ENCODE measurements at regions not wholly inside any gene's neighbourhood (a gene's known extent, or its start where the extent isn't known, plus 50 kb on each side); places are given as distances from the start of the nearest gene placed in this dataset.

- no peak overlapping the region for H3K27ac ChIP-seq (ENCODE audit: low read depth, low read length)
- ATAC-seq (no peak), DNase-seq (ENCODE audit: low read depth, low spot score) (no peak)
- no peaks in the 10 kb centered on the region for H3K36me3 ChIP-seq (ENCODE audit: control insufficient read depth in 1 of 2, insufficient read depth in 2 of 2, low read length in 2 of 2)
- H3K9me3 ChIP-seq (ENCODE audit: control insufficient read depth in 1 of 2, insufficient read depth in 1 of 2, low read depth in 1 of 2, low read length in 2 of 2) = no peaks in the 10 kb centered on the region
- peaks cover 35% of the 10 kb centered on the region for H3K27me3 ChIP-seq (ENCODE audit: insufficient read depth, low read length)
- no peaks in the 10 kb centered on the region for H3K4me1 ChIP-seq (ENCODE audit: control insufficient read depth in 1 of 2, insufficient read depth in 2 of 2, low read length in 2 of 2)
- no peak overlapping the region for H3K4me3 ChIP-seq (replicated peaks in 1 of 2; ENCODE audit: low read depth in 1 of 2, low read length in 2 of 2)
- no peaks in the 10 kb centered on the region for H3K79me2 ChIP-seq (ENCODE audit: insufficient read depth, low read length)
- H3K9me2 ChIP-seq (ENCODE audit: insufficient read depth) = no peaks in the 10 kb centered on the region
- POLR2A ChIA-PET = no interaction called here
- CTCF ChIA-PET = no interaction called here
- no peak for TF ChIP-seq YY1 (IDR thresholded peaks at IDR 0.05; ENCODE audit: extremely low read depth, insufficient replicate concordance, low read depth, low read length)
- no peak for TF ChIP-seq CTCF (IDR thresholded peaks at IDR 0.05 in 2 of 3, conservative IDR thresholded peaks at IDR 0.05 in 1 of 3; ENCODE audit: borderline replicate concordance in 1 of 3, insufficient read depth in 1 of 3, low read depth in 2 of 3, low read length in 2 of 3)
- TF ChIP-seq RAD21 (IDR thresholded peaks at IDR 0.05; ENCODE audit: low read depth) = no peak
- no peak for TF ChIP-seq POLR2A (IDR thresholded peaks at IDR 0.05; ENCODE audit: borderline replicate concordance, extremely low read depth, insufficient read depth, insufficient read length)
- TF ChIP-seq ZFX (IDR thresholded peaks at IDR 0.05) = no peak
- TF ChIP-seq EGR1 (IDR thresholded peaks at IDR 0.05; ENCODE audit: low read depth) = no peak
- TF ChIP-seq MAX (IDR thresholded peaks at IDR 0.05) = no peak
- TF ChIP-seq SIN3A (IDR thresholded peaks at IDR 0.05; ENCODE audit: low read depth) = no peak
- no peak for TF ChIP-seq JUND (IDR thresholded peaks at IDR 0.05)
- TF ChIP-seq SP1 (IDR thresholded peaks at IDR 0.05; ENCODE audit: low read depth) = no peak
- no peak for TF ChIP-seq EZH2 (IDR thresholded peaks at IDR 0.05)
- TF ChIP-seq ELF1 (IDR thresholded peaks at IDR 0.05; ENCODE audit: borderline replicate concordance, low read depth) = no peak
- TF ChIP-seq ZNF274 (IDR thresholded peaks at IDR 0.05; ENCODE audit: low read depth, low read length) = no peak
- H3K9ac ChIP-seq (ENCODE audit: low read length) = no peak overlapping the region
- H4K20me1 ChIP-seq (ENCODE audit: insufficient read depth) = no peaks in the 10 kb centered on the region
- no peak overlapping the region for H3K4me2 ChIP-seq (ENCODE audit: low read length)
- no TSS peak for BruUV-seq (replicated peaks)
- intact Hi-C loops (cut with micrococcal nuclease) = no loop called here
- RAD21 ChIA-PET (ENCODE audit: low non-redundant PET in 1 of 2, low total read pairs in 2 of 2, uncharacterized antibody in 2 of 2, unreplicated experiment in 2 of 2) = no interaction called here
- H2AFZ ChIP-seq (ENCODE audit: low read depth, low read length, poor library complexity, severe bottlenecking) = no peak overlapping the region
Observed at GRCh38 chr17:79216826-79217225, 142.2 kb downstream of the ENGASE start.
